Motor neuron (in vitro differentiated cells): ENCODE measurements at regions not wholly inside any gene's neighbourhood (a gene's known extent, or its start where the extent isn't known, plus 50 kb on each side); places are given as distances from the start of the nearest gene placed in this dataset.

ENCODE experiments used
- ATAC-seq, 8 experiments: fragments of 200-7000 bp; cut with Tn5 transposase; replicated peaks in 6 of 8; 2 replicates each; pipeline ENCODE4 v1.8.0; 2021; ENCODE audit warnings: mild to moderate bottlenecking in 8 of 8, moderate library complexity in 8 of 8
- H3K27ac ChIP-seq, 2 donors: fragments of 250-450 bp; sonication (Bioruptor Pico); 2 replicates each; pipeline ENCODE4 v1.9.0; 2021; ENCODE audit warnings: antibody characterized with exemption in 2 of 2, mild to moderate bottlenecking in 2 of 2, moderate library complexity in 1 of 2
- H3K4me1 ChIP-seq, 2 donors: fragments of 250-450 bp; sonication (Bioruptor Pico); replicated peaks in 1 of 2; 2 replicates each; pipeline ENCODE4 v1.6.1; 2021; ENCODE audit warnings: antibody characterized with exemption in 2 of 2, mild to moderate bottlenecking in 2 of 2, moderate library complexity in 1 of 2
- H3K4me3 ChIP-seq, 5 donors: fragments of 250-450 bp; sonication (Bioruptor Pico); 2 replicates each; pipeline ENCODE4 v1.9.0; 2021; ENCODE audit warnings: antibody characterized with exemption in 5 of 5, mild to moderate bottlenecking in 5 of 5, moderate library complexity in 4 of 5
- WGBS, 10 experiments: fragments of 450-650 bp; shearing (Covaris generic); methylation state at CpG; one replicate each; pipeline ENCODE4 v1.0.0; 2022; 5-methylcytosine and 5-hydroxymethylcytosine counted together
- in situ Hi-C, 9 experiments: fragments of 400-800 bp; cut with MboI; loops; one replicate each; pipeline ENCODE4 v1.15.0; 2021; ENCODE audit warnings: low sequenced_read_pairs in 9 of 9, low pct_unique_long_range_greater_than_20kb in 2 of 9; ENCODE audit not compliant: unreplicated experiment in 9 of 9

GRCh38 chr2:42872721-42873120 lies 80.3 kb upstream of the HAAO start:
- no peak overlapping the region for H3K4me3 ChIP-seq
- no peak overlapping the region for H3K27ac ChIP-seq
- in situ Hi-C loops = loop anchor here in 1 of 9 experiments (25.0 kb wide), 1 partner anchor 365 kb away; the partner anchor contains the start of gene ZFP36L2
- H3K4me1 ChIP-seq = peaks cover 0 to 3% of the 10 kb centered on the region in 2 donors
- 28 to 100% (median 78%) methylated on average over 1 to 3 of the region's 3 CpGs for WGBS, 10 experiments
- peak in 2 of 8 experiments; percentile 31 to 50 for ATAC-seq

- WGBS, 10 experiments = 61 to 100% (median 93%) methylated on average over 2 to 4 of the region's 4 CpGs; no CpG with 5 or more reads in 2 of the 10 experiments
- Histone ChIP-seq H3K27ac (no peak overlapping the region), H3K4me1 (no peaks in the 10 kb centered on the region), H3K4me3 (no peak overlapping the region)
- in situ Hi-C loops = loop anchor here in 1 of 9 experiments (25.0 kb wide), 1 partner anchor 366 kb away; the partner anchor contains the start of gene ZFP36L2
- ATAC-seq = no peak
These were observed 79.0 kb upstream of the HAAO start for GRCh38 chr2:42871372-42871771.

- Histone ChIP-seq H3K4me3 (no peak overlapping the region), H3K27ac (no peak overlapping the region), H3K4me1 (no peaks in the 10 kb centered on the region)
- WGBS, 10 experiments = 0 to 91% (median 80%) methylated on average over 1 to 2 of the region's 2 CpGs; no CpG with 5 or more reads in 1 of the 10 experiments
- in situ Hi-C loops = loop anchor here in 1 of 9 experiments (25.0 kb wide), 1 partner anchor 368 kb away; the partner anchor contains the start of gene ZFP36L2
- ATAC-seq = no peak
These were observed 76.5 kb upstream of the HAAO start for GRCh38 chr2:42868874-42869273.

- no peak overlapping the region for H3K4me3 ChIP-seq
- ATAC-seq = no peak
- in situ Hi-C loops = loop anchor here in 1 of 9 experiments (25.0 kb wide), 1 partner anchor 369 kb away; the partner anchor contains the start of gene ZFP36L2
- no peak overlapping the region for H3K27ac ChIP-seq
- 71 to 100% (median 95%) methylated on average over 1 to 3 of the region's 3 CpGs; no CpG with 5 or more reads in 2 of the 10 experiments for WGBS, 10 experiments
- no peaks in the 10 kb centered on the region for H3K4me1 ChIP-seq
These were observed 75.7 kb upstream of the HAAO start for GRCh38 chr2:42868096-42868495.

GRCh38 chr2:42867093-42868065 lies 75.0 kb upstream of the HAAO start:
- peak in 1 of 8 experiments; percentile 25 for ATAC-seq
- no peak overlapping the region for H3K4me3 ChIP-seq

GRCh38 chr2:42865884-42866881 lies 73.8 kb upstream of the HAAO start:
- no peak overlapping the region for H3K4me3 ChIP-seq
- H3K27ac ChIP-seq = no peak overlapping the region
- peak in 2 of 8 experiments; percentile 71 to 92 for ATAC-seq
- in situ Hi-C loops = loop anchor here in 1 of 9 experiments (25.0 kb wide), 1 partner anchor 371 kb away; the partner anchor contains the start of gene ZFP36L2
- WGBS, 10 experiments = 31 to 100% (median 83%) methylated on average over 3 to 7 of the region's 15 CpGs; no CpG with 5 or more reads in 2 of the 10 experiments
- H3K4me1 ChIP-seq = no peaks in the 10 kb centered on the region

More at GRCh38 chr2:42867093-42868065, 75.0 kb upstream of the HAAO start:
- no peak overlapping the region for H3K27ac ChIP-seq
- in situ Hi-C loops = loop anchor here in 1 of 9 experiments (25.0 kb wide), 1 partner anchor 370 kb away; the partner anchor contains the start of gene ZFP36L2
- H3K4me1 ChIP-seq = no peaks in the 10 kb centered on the region
- WGBS, 10 experiments = 62 to 100% (median 84%) methylated on average over 2 to 6 of the region's 11 CpGs

GRCh38 chr2:42864641-42865280 lies 72.4 kb upstream of the HAAO start:
- Histone ChIP-seq H3K4me1 (no peaks in the 10 kb centered on the region), H3K27ac (no peak overlapping the region), H3K4me3 (no peak overlapping the region)
- in situ Hi-C loops = loop anchor here in 1 of 9 experiments (25.0 kb wide), 1 partner anchor 373 kb away; the partner anchor contains the start of gene ZFP36L2
- ATAC-seq = no peak
- 75 to 100% (median 93%) methylated on average over 1 to 5 of the region's 8 CpGs; no CpG with 5 or more reads in 2 of the 10 experiments for WGBS, 10 experiments

GRCh38 chr2:42864222-42864621 lies 71.8 kb upstream of the HAAO start:
- no peaks in the 10 kb centered on the region for H3K4me1 ChIP-seq
- H3K27ac ChIP-seq = no peak overlapping the region
- WGBS, 10 experiments = 60 to 95% (median 84%) methylated on average over 1 to 4 of the region's 6 CpGs; no CpG with 5 or more reads in 4 of the 10 experiments
- H3K4me3 ChIP-seq = no peak overlapping the region
- no peak for ATAC-seq
- in situ Hi-C loops = loop anchor here in 1 of 9 experiments (25.0 kb wide), 1 partner anchor 373 kb away; the partner anchor contains the start of gene ZFP36L2

- no peaks in the 10 kb centered on the region for H3K4me1 ChIP-seq
- H3K27ac ChIP-seq = no peak overlapping the region
- WGBS, 10 experiments = 71 to 100% (median 90%) methylated on average over 2 to 8 of the region's 10 CpGs; no CpG with 5 or more reads in 3 of the 10 experiments
- no peak for ATAC-seq
- H3K4me3 ChIP-seq = no peak overlapping the region
- in situ Hi-C loops = loop anchor here in 1 of 9 experiments (25.0 kb wide), 1 partner anchor 374 kb away; the partner anchor contains the start of gene ZFP36L2
These were observed 71.4 kb upstream of the HAAO start for GRCh38 chr2:42863751-42864150.

- ATAC-seq = no peak
- no peak overlapping the region for H3K27ac ChIP-seq
These were observed 70.9 kb upstream of the HAAO start for GRCh38 chr2:42863320-42863719.

GRCh38 chr2:42862669-42863185 lies 70.3 kb upstream of the HAAO start:
- in situ Hi-C loops = loop anchor here in 1 of 9 experiments (25.0 kb wide), 1 partner anchor 375 kb away; the partner anchor contains the start of gene ZFP36L2
- no peak overlapping the region for H3K4me3 ChIP-seq
- no peaks in the 10 kb centered on the region for H3K4me1 ChIP-seq
- ATAC-seq = no peak
- 82 to 100% (median 100%) methylated on average over 1 to 4 of the region's 12 CpGs; no CpG with 5 or more reads in 5 of the 10 experiments for WGBS, 10 experiments
- H3K27ac ChIP-seq = no peak overlapping the region

More at GRCh38 chr2:42863320-42863719, 70.9 kb upstream of the HAAO start:
- no peaks in the 10 kb centered on the region for H3K4me1 ChIP-seq
- no peak overlapping the region for H3K4me3 ChIP-seq
- 60 to 80% methylated on average over 2 to 5 of the region's 10 CpGs; no CpG with 5 or more reads in 8 of the 10 experiments for WGBS, 10 experiments
- in situ Hi-C loops = loop anchor here in 1 of 9 experiments (25.0 kb wide), 1 partner anchor 374 kb away; the partner anchor contains the start of gene ZFP36L2
